Psoas muscle (tissue), 7 donors: ENCODE measurements at regions not wholly inside any gene's neighbourhood (a gene's known extent, or its start where the extent isn't known, plus 50 kb on each side); places are given as distances from the start of the nearest gene placed in this dataset.

ENCODE experiments used
- ATAC-seq, 4 donors: fragments of 200-7000 bp; cut with Tn5 transposase; one replicate each; pipeline ENCODE4 v1.9.1; 2020; ENCODE audit warnings: moderate library complexity in 3 of 4, mild to moderate bottlenecking in 2 of 4
- DNase-seq, 2 donors: peaks; one replicate each; pipeline ENCODE4 v3.0.0-alpha.2; 2020
- H3K27ac ChIP-seq: fragments of 200-600 bp; one replicate; pipeline ENCODE4 v1.8.0; 2022
- H3K27me3 ChIP-seq, 3 donors: fragments of 200-600 bp in 1 of 3; one replicate each; pipeline versions ENCODE4 v1.6.1 to v1.8.0; 2013 to 2022; ENCODE audit warnings: low read length in 2 of 3, mild to moderate bottlenecking in 2 of 3, moderate library complexity in 1 of 3; ENCODE audit not compliant: insufficient read depth in 3 of 3
- H3K36me3 ChIP-seq, 2 donors: fragments of 200-600 bp in 1 of 2; one replicate each; pipeline versions ENCODE4 v1.6.1 to v1.8.0; 2013 to 2022; ENCODE audit warnings: low read depth in 1 of 2, mild to moderate bottlenecking in 1 of 2, moderate library complexity in 1 of 2; ENCODE audit not compliant: insufficient read depth in 1 of 2
- H3K4me1 ChIP-seq: fragments of 200-600 bp; one replicate; pipeline ENCODE4 v1.8.0; 2022
- H3K4me3 ChIP-seq: fragments of 200-600 bp; one replicate; pipeline ENCODE4 v1.8.0; 2022; ENCODE audit warnings: mild to moderate bottlenecking
- H3K9me3 ChIP-seq: fragments of 200-600 bp; one replicate; pipeline ENCODE4 v1.8.0; 2022
- CTCF ChIP-seq: fragments of 200-600 bp; IDR thresholded peaks from one replicate; pipeline ENCODE4 v1.8.0; 2022; ENCODE audit warnings: antibody characterized with exemption
- WGBS, 3 donors: extraction: QIAGEN DNeasy Blood & Tissue Kit; methylation state at CpG; one replicate each; pipeline versions ENCODE4 v1.1.6 to v1.1.7; 2013; 5-methylcytosine and 5-hydroxymethylcytosine counted together
- intact Hi-C, 2 donors: fragments of 100-400 bp; cut with DNase I; formaldehyde crosslinking; loops; one replicate each; pipeline versions ENCODE4 v1.11.0 to v1.14.2; 2022
- donor health status: healthy with polysubstance abuse.
- donor health status: DM: no; HTN: no; CAD: no; lungs with moderate emphysema.
- donor health status: Bipolar disorder and iron deficiency.
- donor health status: healthy.
- donor health status: DM: yes; HTN: yes; CAD: no.
- donor health status: DM: no; HTN: no; CAD: no.
- donor health status: DM: yes; HTN: yes; CAD: no.

GRCh38 chr5:5573798-5574380 lies 151.4 kb downstream of the ICE1 start:
- Histone ChIP-seq H3K4me1 (no peaks in the 10 kb centered on the region), H3K4me3 (no peak overlapping the region), H3K27ac (no peak overlapping the region), H3K9me3 (no peaks in the 10 kb centered on the region), H3K27me3 (peaks cover 0 to 2% (median 2%) of the 10 kb centered on the region in 3 donors), H3K36me3 (no peaks in the 10 kb centered on the region)
- intact Hi-C loops = no loop called here
- 77 to 81% (median 79%) methylated on average over 15 of the region's 15 CpGs for WGBS, 3 donors
- TF ChIP-seq CTCF = no peak
- no peak for DNase-seq
- ATAC-seq = no peak

- peak overlapping the region; percentile 67 for H3K27ac ChIP-seq
- 30 to 39% (median 32%) methylated on average over 21 of the region's 21 CpGs for WGBS, 3 donors
- no peak for TF ChIP-seq CTCF
- intact Hi-C loops = no loop called here
- H3K4me3 ChIP-seq = no peak overlapping the region
- no peaks in the 10 kb centered on the region for H3K36me3 ChIP-seq
- H3K27me3 ChIP-seq = peaks cover 0 to 6% (median 2%) of the 10 kb centered on the region in 3 donors
- no peak for ATAC-seq
- peak; percentile 31 to 60 for DNase-seq
- H3K4me1 ChIP-seq = no peaks in the 10 kb centered on the region
- no peaks in the 10 kb centered on the region for H3K9me3 ChIP-seq
Observed at GRCh38 chr5:5572976-5573797, 150.7 kb downstream of the ICE1 start.

DNA sequence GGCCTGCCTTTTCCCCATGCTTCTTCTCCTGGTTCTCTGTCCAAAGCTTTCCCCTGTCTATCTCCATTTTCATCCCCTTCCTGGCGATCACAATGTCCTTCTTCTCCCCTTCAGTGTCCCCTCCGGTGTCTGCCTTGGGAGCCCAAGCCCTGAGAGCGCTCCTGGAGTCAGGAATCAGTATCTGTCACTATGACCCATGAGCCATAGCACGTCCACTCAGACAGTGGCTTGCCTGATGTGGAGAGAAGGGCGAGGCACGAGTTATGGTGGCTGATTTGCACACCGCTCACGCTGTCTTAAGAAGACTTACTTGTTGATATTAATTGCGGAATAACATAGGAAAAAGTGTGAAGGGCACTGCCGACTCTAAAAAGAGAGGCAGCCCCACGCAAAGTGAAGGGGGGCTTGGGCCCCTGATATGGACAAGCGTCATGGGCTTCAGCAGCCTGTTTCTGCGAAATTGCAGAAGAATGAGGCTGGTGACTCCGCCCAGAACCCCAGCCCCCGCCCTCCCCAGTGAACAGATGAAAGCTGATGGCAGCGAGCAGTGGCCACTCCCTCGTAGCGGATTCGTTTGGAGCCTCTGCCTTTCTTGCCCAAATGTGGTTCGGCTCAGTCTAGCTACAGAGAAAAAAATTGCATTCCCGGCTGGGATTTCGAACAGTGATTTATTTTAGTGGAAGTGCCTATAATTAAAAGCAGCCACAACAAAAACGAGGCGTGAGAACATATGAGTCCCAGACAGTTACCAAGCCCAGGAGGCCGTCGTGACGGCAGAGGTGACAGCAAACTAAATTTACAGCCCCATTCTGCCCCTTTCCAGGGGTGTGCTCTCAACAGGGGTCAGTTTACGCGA lies 149.8 kb downstream of the ICE1 start:
- Histone ChIP-seq H3K36me3 (no peaks in the 10 kb centered on the region), H3K27ac (peak overlapping the region; percentile 67), H3K4me3 (peak overlapping the region; percentile 16), H3K27me3 (peaks cover 0 to 10% (median 2%) of the 10 kb centered on the region in 3 donors), H3K4me1 (no peaks in the 10 kb centered on the region), H3K9me3 (no peaks in the 10 kb centered on the region)
- ATAC-seq (peak; percentile 28 to 54 (median 40)), DNase-seq (peak; percentile 43 to 69)
- intact Hi-C loops = no loop called here
- WGBS, 3 donors = 30 to 35% (median 31%) methylated on average over 29 of the region's 29 CpGs
- TF ChIP-seq CTCF = no peak

GRCh38 chr5:5570646-5571045 lies 148.2 kb downstream of the ICE1 start:
- intact Hi-C loops = no loop called here
- H3K36me3 ChIP-seq = no peaks in the 10 kb centered on the region
- H3K27ac ChIP-seq = no peak overlapping the region
- DNase-seq (no peak), ATAC-seq (no peak)
- no peak for TF ChIP-seq CTCF
- 86 to 92% (median 90%) methylated on average over 8 of the region's 8 CpGs for WGBS, 3 donors
- no peaks in the 10 kb centered on the region for H3K9me3 ChIP-seq
- no peaks in the 10 kb centered on the region for H3K4me1 ChIP-seq
- peaks cover 0 to 10% (median 2%) of the 10 kb centered on the region in 3 donors for H3K27me3 ChIP-seq
- H3K4me3 ChIP-seq = no peak overlapping the region
